HCT116 (cell line): ENCODE measurements at regions not wholly inside any gene's neighbourhood (a gene's known extent, or its start where the extent isn't known, plus 50 kb on each side); places are given as distances from the start of the nearest gene placed in this dataset.

Experiments
- ATF3 ChIP-seq: IDR thresholded peaks from 2 replicates; pipeline ENCODE4 v1.6.1; 2012
- CEBPB ChIP-seq: IDR thresholded peaks from 2 replicates; pipeline ENCODE4 v1.6.1; 2012; ENCODE audit warnings: low read depth
- CTCF ChIP-seq, 3 experiments: fragments of 200-600 bp in 1 of 3; sonication (generic) in 1 of 3; IDR thresholded peaks in 2 of 3; conservative IDR thresholded peaks in 1 of 3; 2 replicates each; pipeline ENCODE4 v1.5.1; 2012 to 2017; ENCODE audit warnings: low read depth in 2 of 3, low read length in 2 of 3, antibody characterized with exemption in 1 of 3, borderline replicate concordance in 1 of 3, control low read depth in 1 of 3, mild to moderate bottlenecking in 1 of 3, mixed read lengths in 1 of 3, mixed run types in 1 of 3, moderate library complexity in 1 of 3; ENCODE audit not compliant: insufficient read depth in 1 of 3
- EZH2 ChIP-seq: fragments of 200-600 bp; sonication (generic); IDR thresholded peaks from 2 replicates; pipeline ENCODE4 v1.6.1; 2017; ENCODE audit warnings: antibody characterized with exemption, mixed run types
- FOSL1 ChIP-seq: IDR thresholded peaks from 2 replicates; pipeline ENCODE4 v1.6.1; 2012; ENCODE audit warnings: low read depth
- MAX ChIP-seq: IDR thresholded peaks from 2 replicates; pipeline ENCODE4 v1.6.1; 2012
- POLR2A ChIP-seq: IDR thresholded peaks from 2 replicates; pipeline ENCODE4 v1.7.0; 2011; ENCODE audit warnings: borderline replicate concordance; ENCODE audit not compliant: insufficient read depth, insufficient read length; ENCODE audit errors: extremely low read depth
- RAD21 ChIP-seq: IDR thresholded peaks from 2 replicates; pipeline ENCODE4 v1.6.1; 2012; ENCODE audit warnings: low read depth, mild to moderate bottlenecking
- ZNF274 ChIP-seq: fragments of 200-500 bp; sonication (Bioruptor generic); IDR thresholded peaks from 2 replicates; pipeline ENCODE4 v1.6.1; 2014; ENCODE audit warnings: mild to moderate bottlenecking, low read depth, low read length, inconsistent platforms

- no peak for TF ChIP-seq MAX
- TF ChIP-seq CTCF (IDR thresholded peaks at IDR 0.05 in 2 of 3, conservative IDR thresholded peaks at IDR 0.05 in 1 of 3; ENCODE audit: borderline replicate concordance in 1 of 3, insufficient read depth in 1 of 3, low read depth in 2 of 3, low read length in 2 of 3) = no peak
- TF ChIP-seq ATF3 = no peak
- TF ChIP-seq FOSL1 = no peak
- no peak for TF ChIP-seq CEBPB
- TF ChIP-seq POLR2A = no peak
- no peak for TF ChIP-seq RAD21
- TF ChIP-seq EZH2 = no peak
- TF ChIP-seq ZNF274 = no peak
Observed at GRCh38 chr7:37505750-37506353, 57.2 kb upstream of the ELMO1 start.
